MM.1S (cell line): ENCODE measurements at regions not wholly inside any gene's neighbourhood (a gene's known extent, or its start where the extent isn't known, plus 50 kb on each side); places are given as distances from the start of the nearest gene placed in this dataset.

Source experiments
- DNase-seq: peaks from one replicate; pipeline ENCODE4 v3.0.0-alpha.2; 2015
- H2AFZ ChIP-seq: fragments of 300-600 bp; sonication (generic); 2 replicates; pipeline ENCODE4 v1.6.0; 2016; ENCODE audit warnings: antibody characterized with exemption, low read length
- H3F3A ChIP-seq: fragments of 300-600 bp; sonication (generic); 2 replicates; pipeline ENCODE4 v1.6.1; 2016; ENCODE audit warnings: mild to moderate bottlenecking, antibody characterized with exemption, low read length, moderate library complexity, mixed read lengths; ENCODE audit not compliant: insufficient read depth
- H3K27ac ChIP-seq: fragments of 300-600 bp; sonication (generic); 2 replicates; pipeline ENCODE4 v1.5.1; 2016; ENCODE audit warnings: mild to moderate bottlenecking, low read length
- H3K27me3 ChIP-seq: fragments of 300-600 bp; sonication (generic); replicated peaks from 2 replicates; pipeline ENCODE4 v1.6.0; 2016; ENCODE audit warnings: low read length; ENCODE audit not compliant: insufficient read depth
- H3K36me3 ChIP-seq: fragments of 300-600 bp; sonication (generic); replicated peaks from 2 replicates; pipeline ENCODE4 v1.6.1; 2016; ENCODE audit warnings: mild to moderate bottlenecking, low read length, mixed read lengths; ENCODE audit not compliant: insufficient read depth
- H3K4me1 ChIP-seq: fragments of 300-600 bp; sonication (generic); 2 replicates; pipeline ENCODE4 v1.6.1; 2016; ENCODE audit warnings: low read length, mixed read lengths
- H3K4me2 ChIP-seq: fragments of 300-600 bp; sonication (generic); 2 replicates; pipeline ENCODE4 v1.6.0; 2016; ENCODE audit warnings: low read depth, low read length
- H3K4me3 ChIP-seq: fragments of 300-600 bp; sonication (generic); 2 replicates; pipeline ENCODE4 v1.5.1; 2016; ENCODE audit warnings: low read length, mixed read lengths
- H3K79me2 ChIP-seq: fragments of 300-600 bp; sonication (generic); 2 replicates; pipeline ENCODE4 v1.6.1; 2016; ENCODE audit warnings: mixed run types, low read length, mixed read lengths
- H3K9ac ChIP-seq: fragments of 300-600 bp; sonication (generic); 2 replicates; pipeline ENCODE4 v1.6.1; 2016; ENCODE audit warnings: low read length, mixed read lengths
- H3K9me2 ChIP-seq: fragments of 300-600 bp; sonication (generic); replicated peaks from 2 replicates; pipeline ENCODE4 v1.6.1; 2016; ENCODE audit warnings: mild to moderate bottlenecking, low read length, mixed read lengths; ENCODE audit not compliant: insufficient read depth
- H3K9me3 ChIP-seq: fragments of 300-600 bp; sonication (generic); replicated peaks from 2 replicates; pipeline ENCODE4 v1.6.1; 2016; ENCODE audit warnings: mild to moderate bottlenecking, low read length, mixed read lengths; ENCODE audit not compliant: insufficient read depth
- H4K20me1 ChIP-seq: fragments of 300-600 bp; sonication (generic); 2 replicates; pipeline ENCODE4 v1.6.1; 2016; ENCODE audit warnings: mild to moderate bottlenecking, low read length, moderate library complexity, mixed read lengths; ENCODE audit not compliant: insufficient read depth
- EZH2 ChIP-seq: fragments of 300-600 bp; sonication (generic); optimal IDR thresholded peaks from 2 replicates; pipeline ENCODE3; 2017; ENCODE audit warnings: low read depth, mild to moderate bottlenecking, antibody characterized with exemption, low read length, mixed read lengths
- EZH2phosphoT487 ChIP-seq: fragments of 300-600 bp; sonication (generic); IDR thresholded peaks from 2 replicates; pipeline ENCODE4 v1.6.1; 2018; ENCODE audit warnings: antibody characterized with exemption, low read length
- TF ChIP-seq, protein P1 (sequence below): fragments of 300-600 bp; sonication (generic); IDR thresholded peaks from 2 replicates; pipeline ENCODE4 v1.5.1; 2016; ENCODE audit warnings: antibody characterized with exemption, low read length, mixed read lengths

DNA sequence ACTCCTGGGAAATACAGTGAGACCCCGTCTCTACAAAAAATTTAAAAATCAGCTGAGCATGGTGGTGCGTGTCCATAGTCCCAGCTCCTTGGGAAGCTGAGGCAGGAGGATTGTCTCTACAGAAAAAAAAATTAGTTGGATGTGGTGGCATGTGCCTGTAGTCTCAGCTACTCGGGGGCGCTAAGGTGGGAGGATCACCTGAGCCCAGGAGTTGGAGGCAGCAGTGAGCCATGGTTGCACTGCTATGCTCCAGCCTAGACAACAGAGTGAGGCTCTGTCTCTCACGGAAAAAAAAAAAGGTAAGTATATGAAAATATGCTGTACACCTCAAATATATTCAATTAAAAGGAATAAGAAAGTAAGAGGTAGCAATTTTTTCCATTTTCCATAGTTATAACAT is 92.5 kb upstream of the TGIF1 start:
- DNase-seq, result no peak
- no peaks in the 10 kb centered on the region for H3K79me2 ChIP-seq
- H3K9me3 ChIP-seq, result no peaks in the 10 kb centered on the region
- H3K27me3 ChIP-seq, result no peaks in the 10 kb centered on the region
- H3F3A ChIP-seq, result no peaks in the 10 kb centered on the region
- no peak overlapping the region for H3K4me2 ChIP-seq
- no peaks in the 10 kb centered on the region for H3K4me1 ChIP-seq
- no peak overlapping the region for H2AFZ ChIP-seq
- TF ChIP-seq, protein P1, sequence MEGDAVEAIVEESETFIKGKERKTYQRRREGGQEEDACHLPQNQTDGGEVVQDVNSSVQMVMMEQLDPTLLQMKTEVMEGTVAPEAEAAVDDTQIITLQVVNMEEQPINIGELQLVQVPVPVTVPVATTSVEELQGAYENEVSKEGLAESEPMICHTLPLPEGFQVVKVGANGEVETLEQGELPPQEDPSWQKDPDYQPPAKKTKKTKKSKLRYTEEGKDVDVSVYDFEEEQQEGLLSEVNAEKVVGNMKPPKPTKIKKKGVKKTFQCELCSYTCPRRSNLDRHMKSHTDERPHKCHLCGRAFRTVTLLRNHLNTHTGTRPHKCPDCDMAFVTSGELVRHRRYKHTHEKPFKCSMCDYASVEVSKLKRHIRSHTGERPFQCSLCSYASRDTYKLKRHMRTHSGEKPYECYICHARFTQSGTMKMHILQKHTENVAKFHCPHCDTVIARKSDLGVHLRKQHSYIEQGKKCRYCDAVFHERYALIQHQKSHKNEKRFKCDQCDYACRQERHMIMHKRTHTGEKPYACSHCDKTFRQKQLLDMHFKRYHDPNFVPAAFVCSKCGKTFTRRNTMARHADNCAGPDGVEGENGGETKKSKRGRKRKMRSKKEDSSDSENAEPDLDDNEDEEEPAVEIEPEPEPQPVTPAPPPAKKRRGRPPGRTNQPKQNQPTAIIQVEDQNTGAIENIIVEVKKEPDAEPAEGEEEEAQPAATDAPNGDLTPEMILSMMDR, result no peak
- no peak for TF ChIP-seq EZH2
- no peak for TF ChIP-seq EZH2phosphoT487
- no peaks in the 10 kb centered on the region for H3K36me3 ChIP-seq
- H3K9ac ChIP-seq, result no peak overlapping the region
- H4K20me1 ChIP-seq, result no peaks in the 10 kb centered on the region
- no peak overlapping the region for H3K4me3 ChIP-seq
- no peaks in the 10 kb centered on the region for H3K9me2 ChIP-seq
- H3K27ac ChIP-seq, result no peak overlapping the region

DNA sequence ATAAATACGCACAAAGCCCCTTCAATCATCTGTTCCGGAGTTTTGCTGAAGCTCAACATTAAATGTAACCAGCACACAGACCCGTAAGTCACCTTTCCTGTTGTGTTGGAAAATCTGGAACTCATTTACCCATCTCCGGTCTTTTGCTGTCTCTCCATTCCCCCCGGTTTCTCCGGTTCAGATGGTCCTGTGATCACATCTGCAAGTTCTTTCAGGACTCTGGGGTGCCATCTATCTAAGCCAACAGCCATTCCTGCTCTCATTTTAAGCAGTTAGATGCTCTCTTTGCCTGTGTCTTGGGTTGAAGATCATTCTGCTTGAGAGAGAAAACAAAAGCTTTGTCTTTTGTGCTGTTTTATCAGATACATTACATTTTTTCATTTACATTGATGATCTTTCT is 91.7 kb upstream of the TGIF1 start:
- H3K4me2 ChIP-seq, result no peak overlapping the region
- H3K9me3 ChIP-seq, result no peaks in the 10 kb centered on the region
- TF ChIP-seq EZH2 (no peak), EZH2phosphoT487 (no peak)
- TF ChIP-seq, protein P1, result no peak
- DNase-seq, result no peak
- H3K4me3 ChIP-seq, result no peak overlapping the region
- no peaks in the 10 kb centered on the region for H3K27me3 ChIP-seq
- H3K27ac ChIP-seq, result no peak overlapping the region
- no peaks in the 10 kb centered on the region for H4K20me1 ChIP-seq
- H3K9ac ChIP-seq, result no peak overlapping the region
- no peaks in the 10 kb centered on the region for H3K79me2 ChIP-seq
- no peaks in the 10 kb centered on the region for H3K36me3 ChIP-seq
- no peaks in the 10 kb centered on the region for H3F3A ChIP-seq
- H3K4me1 ChIP-seq, result no peaks in the 10 kb centered on the region
- H2AFZ ChIP-seq, result no peak overlapping the region
- H3K9me2 ChIP-seq, result no peaks in the 10 kb centered on the region

DNA sequence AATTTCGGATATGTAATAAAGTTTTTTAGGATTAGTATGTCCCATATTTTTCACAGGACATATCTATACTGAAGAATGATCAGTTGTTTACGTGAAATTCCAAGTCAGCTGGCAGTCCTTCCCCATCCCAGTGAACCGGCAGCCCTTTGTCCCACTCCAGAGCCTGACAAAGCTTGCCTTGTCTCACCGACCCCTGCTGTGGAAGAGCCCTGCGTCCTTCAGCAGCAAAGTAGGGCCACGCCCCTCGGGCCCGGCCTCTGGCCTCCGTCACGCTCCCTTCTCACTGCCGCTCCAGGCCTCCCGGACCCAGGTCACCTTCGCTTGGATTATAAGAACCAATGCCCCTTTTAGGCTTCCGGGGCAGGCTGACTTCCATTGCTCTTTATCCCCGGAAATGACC is 89.8 kb upstream of the TGIF1 start:
- no peaks in the 10 kb centered on the region for H3K36me3 ChIP-seq
- H3K27me3 ChIP-seq, result no peaks in the 10 kb centered on the region
- no peaks in the 10 kb centered on the region for H3F3A ChIP-seq
- no peak overlapping the region for H3K4me2 ChIP-seq
- no peak overlapping the region for H3K27ac ChIP-seq
- no peaks in the 10 kb centered on the region for H3K9me3 ChIP-seq
- no peak for TF ChIP-seq EZH2
- TF ChIP-seq EZH2phosphoT487, result no peak
- TF ChIP-seq, protein P1, result no peak
- H3K79me2 ChIP-seq, result no peaks in the 10 kb centered on the region
- no peaks in the 10 kb centered on the region for H3K9me2 ChIP-seq
- H4K20me1 ChIP-seq, result no peaks in the 10 kb centered on the region
- no peak overlapping the region for H3K4me3 ChIP-seq
- no peak for DNase-seq
- no peak overlapping the region for H3K9ac ChIP-seq
- H2AFZ ChIP-seq, result no peak overlapping the region
- no peaks in the 10 kb centered on the region for H3K4me1 ChIP-seq
